ENCODE measurements at regions not wholly inside any gene's neighbourhood (a gene's known extent, or its start where the extent isn't known, plus 50 kb on each side); places are given as distances from the start of the nearest gene placed in this dataset.

DNA sequence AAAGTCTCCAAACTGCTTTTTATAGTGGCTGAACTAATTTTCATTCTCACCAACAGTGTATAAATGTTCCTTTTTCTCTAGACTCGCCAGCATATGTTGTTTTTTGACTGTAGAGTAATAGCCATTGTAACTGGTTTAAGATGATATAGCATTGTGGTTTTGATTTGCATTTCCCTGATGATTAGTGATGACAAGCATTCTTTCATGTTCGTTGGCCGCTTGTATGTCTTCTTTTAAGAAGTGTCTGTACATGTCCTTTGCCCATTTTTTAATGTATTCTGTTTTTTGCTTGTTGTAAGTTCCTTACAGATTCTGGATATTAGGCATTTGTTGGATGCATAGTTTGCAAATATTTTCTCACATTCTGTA lies 404.9 kb downstream of the FLRT2 start:
- H3K27me3 ChIP-seq (replicated peaks) = no peaks in the 10 kb centered on the region
- no peak for DNase-seq (ENCODE audit: low read depth in 1 of 2, low spot score in 2 of 2)
- H3K9me3 ChIP-seq (replicated peaks) = no peaks in the 10 kb centered on the region
- no peaks in the 10 kb centered on the region for H3K4me1 ChIP-seq (replicated peaks)
- H3K4me3 ChIP-seq = peak overlapping the region; percentile 10
- H3K36me3 ChIP-seq = no peaks in the 10 kb centered on the region
- no peak overlapping the region for H3K27ac ChIP-seq

DNA sequence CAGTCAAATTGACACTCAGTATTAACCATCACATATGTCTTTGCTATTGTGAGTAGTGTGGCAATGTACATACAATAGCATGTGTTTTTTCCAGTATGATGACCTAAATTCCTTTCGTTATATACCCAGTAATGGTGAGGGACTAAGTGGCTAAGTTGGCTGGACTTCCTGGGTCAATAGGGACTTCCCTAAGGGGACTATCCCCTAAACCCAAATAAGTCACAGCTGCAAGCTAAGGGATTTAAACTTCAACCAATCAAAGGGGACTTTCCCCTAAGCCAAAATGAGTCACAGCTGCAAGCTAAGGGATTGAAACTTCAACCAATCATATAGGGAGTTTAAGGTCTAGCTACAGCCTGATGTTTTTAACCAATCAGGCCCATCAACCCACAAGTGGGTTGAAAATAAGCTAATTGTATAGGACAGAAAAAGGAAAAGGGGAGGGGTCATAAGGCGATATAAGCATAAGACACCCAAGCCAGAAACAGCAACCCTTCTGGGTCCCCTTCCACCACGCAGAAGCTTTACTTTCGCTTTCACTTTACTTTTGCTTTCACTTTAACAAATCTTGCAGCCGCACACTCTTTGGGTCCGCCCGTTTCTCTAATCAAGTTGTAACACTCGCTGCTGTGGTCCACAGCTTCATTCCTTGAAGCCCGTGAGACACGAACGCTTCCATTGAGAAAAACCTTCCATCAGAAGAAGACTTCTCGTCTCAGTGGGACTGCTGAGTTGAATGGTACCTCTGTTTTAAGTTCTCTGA lies 404.4 kb downstream of the FLRT2 start:
- peak in 1 of 2 experiments; percentile 3 for DNase-seq (ENCODE audit: low read depth in 1 of 2, low spot score in 2 of 2)
- Histone ChIP-seq H3K27me3 (replicated peaks) (no peaks in the 10 kb centered on the region), H3K4me3 (peak overlapping the region; percentile 10), H3K27ac (no peak overlapping the region), H3K9me3 (replicated peaks) (no peaks in the 10 kb centered on the region), H3K4me1 (replicated peaks) (no peaks in the 10 kb centered on the region), H3K36me3 (no peaks in the 10 kb centered on the region)

DNA sequence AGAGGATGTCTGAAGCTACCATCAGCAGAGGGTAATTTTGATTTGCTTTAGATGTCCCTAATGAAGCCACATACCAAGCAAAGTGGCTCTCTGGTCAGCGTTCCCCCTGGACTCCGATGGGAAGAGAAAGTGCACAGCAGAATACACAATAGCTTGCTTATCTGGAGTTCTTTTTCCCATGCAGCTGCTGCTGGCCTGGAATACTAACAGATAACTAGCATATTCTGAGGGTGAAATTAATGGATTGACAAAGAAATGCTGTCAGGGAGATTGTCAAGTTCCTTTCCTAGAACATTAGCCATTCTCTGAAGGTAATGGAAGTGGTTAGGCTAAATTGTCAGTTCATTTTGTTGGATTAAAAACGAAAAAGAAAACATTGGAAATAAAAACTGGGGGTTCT lies 391.3 kb downstream of the FLRT2 start:
- Histone ChIP-seq H3K4me1 (replicated peaks) (no peaks in the 10 kb centered on the region), H3K9me3 (replicated peaks) (no peaks in the 10 kb centered on the region), H3K27me3 (replicated peaks) (no peaks in the 10 kb centered on the region), H3K36me3 (no peaks in the 10 kb centered on the region), H3K4me3 (no peak overlapping the region), H3K27ac (no peak overlapping the region)
- no peak for DNase-seq (ENCODE audit: low read depth in 1 of 2, low spot score in 2 of 2)

DNA sequence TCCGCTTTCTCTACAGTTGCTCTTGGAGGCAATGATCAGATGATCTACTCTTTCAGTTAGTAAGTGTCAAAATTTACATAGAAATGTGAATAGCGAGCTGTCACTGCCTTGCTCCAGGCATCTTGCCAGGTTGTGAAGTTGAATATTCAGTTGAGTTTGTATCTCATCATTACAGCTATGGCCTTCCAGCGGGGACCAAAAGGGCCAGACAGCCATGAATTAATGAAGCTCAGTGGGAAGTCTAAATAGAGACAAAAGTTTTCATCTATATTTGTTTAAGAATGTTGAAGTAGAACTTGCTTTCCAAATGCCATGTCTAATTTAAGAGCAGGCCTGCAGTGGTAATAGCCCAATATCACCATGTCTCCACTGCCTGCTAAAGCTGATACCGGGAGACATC lies 387.8 kb downstream of the FLRT2 start:
- no peaks in the 10 kb centered on the region for H3K27me3 ChIP-seq (replicated peaks)
- no peaks in the 10 kb centered on the region for H3K9me3 ChIP-seq (replicated peaks)
- H3K4me3 ChIP-seq = no peak overlapping the region
- no peaks in the 10 kb centered on the region for H3K36me3 ChIP-seq
- DNase-seq (ENCODE audit: low read depth in 1 of 2, low spot score in 2 of 2) = no peak
- no peak overlapping the region for H3K27ac ChIP-seq
- no peaks in the 10 kb centered on the region for H3K4me1 ChIP-seq (replicated peaks)

DNA sequence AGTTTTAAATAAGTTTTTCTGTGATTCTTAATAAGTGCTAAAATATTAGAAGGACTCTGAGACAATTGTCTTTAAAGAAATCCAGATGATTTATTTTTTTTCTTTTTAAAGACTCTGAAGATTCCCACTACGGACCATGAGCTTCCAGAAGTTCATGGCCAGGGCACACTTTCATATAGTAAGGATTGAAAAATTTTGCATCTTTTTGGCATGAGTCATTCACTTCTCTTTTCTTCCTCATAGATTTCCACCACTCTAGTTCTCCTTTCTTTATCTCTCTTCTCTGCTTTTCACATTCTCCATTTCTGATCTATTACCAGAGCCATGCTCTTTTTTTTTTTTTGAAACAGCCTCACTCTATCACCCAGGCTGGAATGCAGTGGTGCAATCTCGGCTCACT lies 385.8 kb downstream of the FLRT2 start:
- H3K4me3 ChIP-seq = no peak overlapping the region
- no peaks in the 10 kb centered on the region for H3K27me3 ChIP-seq (replicated peaks)
- H3K4me1 ChIP-seq (replicated peaks) = no peaks in the 10 kb centered on the region
- H3K36me3 ChIP-seq = no peaks in the 10 kb centered on the region
- H3K27ac ChIP-seq = no peak overlapping the region
- DNase-seq (ENCODE audit: low read depth in 1 of 2, low spot score in 2 of 2) = no peak
- H3K9me3 ChIP-seq (replicated peaks) = no peaks in the 10 kb centered on the region

DNA sequence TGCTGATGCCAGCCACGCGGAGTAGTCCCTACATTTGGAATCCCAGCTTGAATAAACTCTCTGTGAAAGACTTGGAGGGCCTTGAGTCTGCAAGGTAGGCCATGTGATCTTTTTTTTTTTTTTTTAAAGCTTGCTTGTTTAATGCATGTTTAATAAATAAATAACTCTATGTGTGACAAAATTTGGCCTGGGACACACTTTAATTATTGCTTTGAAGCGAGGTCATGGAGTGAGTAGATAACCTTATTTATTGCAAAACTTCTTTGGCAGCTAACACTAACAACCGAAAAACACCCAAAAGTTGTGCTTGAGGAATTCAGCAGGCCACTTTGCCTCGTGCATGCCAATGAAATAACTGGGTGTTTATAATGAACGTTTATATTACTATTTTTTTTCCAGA lies 382.2 kb downstream of the FLRT2 start:
- H3K4me3 ChIP-seq = no peak overlapping the region
- no peaks in the 10 kb centered on the region for H3K9me3 ChIP-seq (replicated peaks)
- DNase-seq (ENCODE audit: low read depth in 1 of 2, low spot score in 2 of 2) = no peak
- H3K4me1 ChIP-seq (replicated peaks) = no peaks in the 10 kb centered on the region
- no peak overlapping the region for H3K27ac ChIP-seq
- H3K36me3 ChIP-seq = no peaks in the 10 kb centered on the region
- H3K27me3 ChIP-seq (replicated peaks) = no peaks in the 10 kb centered on the region

DNA sequence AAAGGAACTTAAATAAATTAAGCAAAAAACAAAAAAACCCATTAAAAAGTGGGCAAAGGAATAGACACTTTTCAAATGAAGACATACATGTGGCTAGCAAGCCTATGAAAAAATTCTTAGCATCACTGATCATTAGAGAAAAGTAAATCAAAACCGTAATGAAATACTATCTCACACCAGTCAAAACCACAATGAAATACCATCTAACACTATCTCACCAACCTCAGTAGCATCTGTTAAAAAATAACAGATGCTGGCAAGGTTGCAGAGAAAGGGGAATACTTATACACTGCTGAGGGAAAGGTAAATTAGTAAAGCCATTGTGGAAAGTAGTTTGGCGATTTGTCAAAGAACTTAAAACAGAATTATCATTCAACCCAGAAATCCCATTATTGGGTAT lies 381.1 kb downstream of the FLRT2 start:
- H3K9me3 ChIP-seq (replicated peaks) = no peaks in the 10 kb centered on the region
- no peaks in the 10 kb centered on the region for H3K27me3 ChIP-seq (replicated peaks)
- H3K36me3 ChIP-seq = no peaks in the 10 kb centered on the region
- DNase-seq (ENCODE audit: low read depth in 1 of 2, low spot score in 2 of 2) = no peak
- no peaks in the 10 kb centered on the region for H3K4me1 ChIP-seq (replicated peaks)
- no peak overlapping the region for H3K27ac ChIP-seq
- no peak overlapping the region for H3K4me3 ChIP-seq

DNA sequence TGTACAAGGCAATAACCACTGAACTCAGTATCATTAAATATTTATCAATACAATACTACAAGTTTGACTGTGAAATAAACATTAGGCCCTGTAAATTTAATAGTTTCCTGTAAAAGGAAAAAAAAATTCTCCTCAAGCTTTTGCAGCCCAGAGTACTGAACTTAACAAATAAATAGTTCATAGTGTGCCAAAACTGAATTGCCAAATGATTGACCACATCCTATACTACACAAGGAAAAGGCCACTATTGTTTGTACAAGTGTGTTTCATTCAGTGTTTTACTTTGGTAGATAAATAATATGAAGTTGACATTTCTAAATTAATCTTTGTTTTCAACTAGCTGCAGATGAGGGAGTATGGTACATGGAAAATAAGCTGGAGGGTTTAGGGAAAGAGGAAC lies 379.6 kb downstream of the FLRT2 start:
- Histone ChIP-seq H3K4me3 (no peak overlapping the region), H3K4me1 (replicated peaks) (no peaks in the 10 kb centered on the region), H3K9me3 (replicated peaks) (no peaks in the 10 kb centered on the region), H3K27ac (no peak overlapping the region), H3K36me3 (no peaks in the 10 kb centered on the region), H3K27me3 (replicated peaks) (no peaks in the 10 kb centered on the region)
- DNase-seq (ENCODE audit: low read depth in 1 of 2, low spot score in 2 of 2) = no peak

DNA sequence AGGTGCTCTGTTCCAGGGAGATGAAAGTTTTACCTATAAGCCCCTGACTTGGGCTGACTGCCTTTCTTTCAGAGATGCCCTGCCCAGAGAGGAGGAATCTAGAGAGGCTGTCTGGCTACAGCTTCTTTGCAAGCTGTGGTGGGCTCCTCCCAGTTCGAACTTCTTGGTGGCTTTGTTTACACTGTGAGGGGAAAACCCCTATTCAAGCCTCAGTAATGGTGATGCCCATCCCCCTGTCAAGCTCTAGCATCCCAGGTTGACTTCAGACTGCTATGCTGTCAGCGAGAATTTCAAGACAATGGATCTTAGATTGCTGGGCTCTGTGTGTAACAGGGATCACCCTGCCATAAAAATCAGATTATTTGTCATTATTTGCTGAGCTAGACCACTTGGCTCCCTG lies 377.6 kb downstream of the FLRT2 start:
- no peaks in the 10 kb centered on the region for H3K36me3 ChIP-seq
- no peaks in the 10 kb centered on the region for H3K4me1 ChIP-seq (replicated peaks)
- no peak for DNase-seq (ENCODE audit: low read depth in 1 of 2, low spot score in 2 of 2)
- H3K27ac ChIP-seq = no peak overlapping the region
- H3K9me3 ChIP-seq (replicated peaks) = no peaks in the 10 kb centered on the region
- no peak overlapping the region for H3K4me3 ChIP-seq
- H3K27me3 ChIP-seq (replicated peaks) = no peaks in the 10 kb centered on the region

DNA sequence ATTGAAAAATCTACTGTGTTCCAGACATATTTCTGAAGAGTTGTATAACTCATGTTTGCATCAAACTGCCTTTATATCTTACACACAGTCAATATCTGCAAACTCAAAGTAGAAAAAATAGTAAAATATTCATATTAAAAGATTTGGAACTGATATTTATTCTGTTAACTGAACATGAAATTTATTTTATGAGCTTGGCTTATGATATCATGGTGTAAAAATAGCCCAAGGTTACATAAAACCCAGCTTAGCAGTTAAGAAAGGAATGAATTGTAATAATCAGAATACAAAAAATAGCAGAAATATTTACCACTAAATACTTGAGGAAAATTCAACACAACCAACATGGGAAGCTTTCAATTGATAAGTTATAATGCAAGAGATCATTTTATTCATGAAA lies 367.9 kb downstream of the FLRT2 start:
- Histone ChIP-seq H3K4me3 (no peak overlapping the region), H3K9me3 (replicated peaks) (no peaks in the 10 kb centered on the region), H3K4me1 (replicated peaks) (no peaks in the 10 kb centered on the region), H3K27me3 (replicated peaks) (no peaks in the 10 kb centered on the region), H3K36me3 (no peaks in the 10 kb centered on the region), H3K27ac (no peak overlapping the region)
- no peak for DNase-seq (ENCODE audit: low read depth in 1 of 2, low spot score in 2 of 2)

DNA sequence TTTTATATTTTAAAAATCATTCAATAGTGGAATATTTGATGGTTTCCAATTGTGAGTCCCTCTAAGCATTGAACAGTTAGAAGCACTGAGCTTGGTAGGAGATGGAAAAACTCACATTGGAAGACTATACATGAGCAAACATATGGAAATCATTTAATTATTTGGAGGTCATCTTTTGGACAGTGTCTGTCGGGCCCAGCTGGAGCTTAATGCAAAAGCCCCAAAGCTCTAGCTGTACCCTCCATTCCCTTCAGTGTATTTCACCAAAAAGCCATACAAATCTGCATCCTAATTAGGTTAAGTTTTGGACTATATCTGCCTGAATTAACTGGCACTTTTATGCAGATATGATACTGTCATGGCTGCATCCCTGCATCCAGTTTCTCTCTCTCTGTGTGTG lies 365.7 kb downstream of the FLRT2 start:
- H3K4me1 ChIP-seq (replicated peaks) = no peaks in the 10 kb centered on the region
- no peak for DNase-seq (ENCODE audit: low read depth in 1 of 2, low spot score in 2 of 2)
- no peak overlapping the region for H3K27ac ChIP-seq
- H3K9me3 ChIP-seq (replicated peaks) = no peaks in the 10 kb centered on the region
- no peak overlapping the region for H3K4me3 ChIP-seq
- no peaks in the 10 kb centered on the region for H3K36me3 ChIP-seq
- H3K27me3 ChIP-seq (replicated peaks) = no peaks in the 10 kb centered on the region

DNA sequence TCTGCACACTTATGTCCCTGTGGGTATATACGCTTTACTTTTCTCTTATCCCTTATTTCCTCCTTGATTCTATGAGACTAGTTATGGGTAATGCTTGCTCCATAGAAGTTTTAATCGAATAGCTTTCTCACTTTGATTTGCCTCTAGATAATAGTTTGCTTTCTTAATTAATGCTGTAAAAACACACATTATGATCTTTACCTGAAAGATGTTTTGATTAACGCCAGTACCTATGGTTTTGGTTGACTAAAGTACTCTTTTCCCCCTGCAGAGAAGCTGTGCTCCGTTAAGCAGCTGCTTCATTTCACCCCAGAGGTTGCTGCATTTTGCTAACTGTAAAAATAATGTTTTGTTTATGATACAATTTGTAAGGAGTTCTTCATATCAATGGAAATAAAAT lies 362.3 kb downstream of the FLRT2 start:
- Histone ChIP-seq H3K9me3 (replicated peaks) (no peaks in the 10 kb centered on the region), H3K4me1 (replicated peaks) (no peaks in the 10 kb centered on the region), H3K36me3 (no peaks in the 10 kb centered on the region), H3K4me3 (no peak overlapping the region), H3K27ac (no peak overlapping the region), H3K27me3 (replicated peaks) (no peaks in the 10 kb centered on the region)
- no peak for DNase-seq (ENCODE audit: low read depth in 1 of 2, low spot score in 2 of 2)

DNA sequence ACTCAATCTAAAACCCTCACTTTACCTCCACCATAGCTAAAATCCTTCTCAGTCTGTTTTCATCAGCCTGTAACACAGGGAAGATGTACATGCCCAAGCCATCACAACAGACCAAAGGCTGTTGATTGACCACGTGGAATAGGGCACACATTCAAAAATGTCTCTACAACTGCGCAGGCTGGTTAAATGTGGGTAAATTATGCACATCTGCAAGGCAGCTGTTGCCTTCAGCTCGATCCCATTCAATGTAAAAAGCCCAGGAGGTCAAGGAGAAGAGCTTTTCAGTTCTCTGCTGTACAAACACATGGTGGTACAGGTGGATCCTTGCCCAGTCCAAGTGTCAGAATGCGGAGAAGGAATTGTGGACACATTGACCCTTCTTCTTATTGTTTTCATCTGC lies 354.0 kb downstream of the FLRT2 start:
- no peaks in the 10 kb centered on the region for H3K4me1 ChIP-seq (replicated peaks)
- no peaks in the 10 kb centered on the region for H3K9me3 ChIP-seq (replicated peaks)
- H3K36me3 ChIP-seq = no peaks in the 10 kb centered on the region
- DNase-seq (ENCODE audit: low read depth in 1 of 2, low spot score in 2 of 2) = no peak
- no peaks in the 10 kb centered on the region for H3K27me3 ChIP-seq (replicated peaks)
- no peak overlapping the region for H3K4me3 ChIP-seq
- H3K27ac ChIP-seq = no peak overlapping the region

DNA sequence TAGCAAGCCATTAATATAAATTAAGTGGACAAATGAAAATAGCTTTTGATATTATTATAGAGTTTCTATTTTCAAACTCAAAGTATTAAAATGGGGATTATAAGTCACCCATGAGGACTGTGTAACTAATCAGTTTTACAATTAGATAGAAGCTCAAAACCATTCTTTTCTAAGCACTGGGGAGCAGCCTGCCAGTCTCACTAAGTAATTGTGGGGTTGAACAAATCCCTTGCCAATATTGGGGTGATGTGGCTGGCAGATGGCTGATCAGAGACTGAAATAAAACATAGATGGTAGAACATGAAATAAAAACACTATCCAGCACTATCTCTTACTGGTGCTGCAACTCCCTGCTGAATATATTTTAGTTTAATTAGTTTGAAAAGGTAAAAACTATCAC lies 353.2 kb downstream of the FLRT2 start:
- Histone ChIP-seq H3K27ac (no peak overlapping the region), H3K27me3 (replicated peaks) (no peaks in the 10 kb centered on the region), H3K4me3 (no peak overlapping the region), H3K4me1 (replicated peaks) (no peaks in the 10 kb centered on the region), H3K9me3 (replicated peaks) (no peaks in the 10 kb centered on the region), H3K36me3 (no peaks in the 10 kb centered on the region)
- DNase-seq (ENCODE audit: low read depth in 1 of 2, low spot score in 2 of 2) = no peak

DNA sequence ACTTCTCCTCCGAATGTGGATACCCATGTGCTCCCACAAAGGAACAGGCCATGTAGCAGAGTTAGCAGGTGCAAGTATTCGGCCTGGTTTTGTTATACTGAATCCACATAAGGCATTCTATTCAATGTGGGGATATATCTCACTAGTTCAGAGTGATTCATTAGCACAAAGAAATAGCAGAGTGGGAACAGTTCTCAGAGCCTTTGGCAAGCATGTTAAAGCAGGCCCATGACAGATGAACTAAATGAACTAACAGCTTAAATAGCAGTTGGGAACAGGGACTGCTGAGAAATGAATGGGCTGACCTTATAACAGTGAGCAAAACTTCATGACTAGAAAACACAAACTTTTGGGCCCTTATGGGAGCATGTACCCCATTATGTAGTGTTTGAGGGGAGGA lies 352.0 kb downstream of the FLRT2 start:
- no peaks in the 10 kb centered on the region for H3K9me3 ChIP-seq (replicated peaks)

More for the DNA sequence above, 352.0 kb downstream of the FLRT2 start:
- no peak for DNase-seq (ENCODE audit: low read depth in 1 of 2, low spot score in 2 of 2)
- Histone ChIP-seq H3K4me1 (replicated peaks) (no peaks in the 10 kb centered on the region), H3K27me3 (replicated peaks) (no peaks in the 10 kb centered on the region), H3K36me3 (no peaks in the 10 kb centered on the region), H3K4me3 (no peak overlapping the region), H3K27ac (no peak overlapping the region)
